ENCODE measurements at regions not wholly inside any gene's neighbourhood (a gene's known extent, or its start where the extent isn't known, plus 50 kb on each side); places are given as distances from the start of the nearest gene placed in this dataset.
"Not testable (repeated sequence)": the region's sequence is repeated elsewhere in the genome, so short reads cannot be mapped to it uniquely, and the experiment has no call there.

DNA sequence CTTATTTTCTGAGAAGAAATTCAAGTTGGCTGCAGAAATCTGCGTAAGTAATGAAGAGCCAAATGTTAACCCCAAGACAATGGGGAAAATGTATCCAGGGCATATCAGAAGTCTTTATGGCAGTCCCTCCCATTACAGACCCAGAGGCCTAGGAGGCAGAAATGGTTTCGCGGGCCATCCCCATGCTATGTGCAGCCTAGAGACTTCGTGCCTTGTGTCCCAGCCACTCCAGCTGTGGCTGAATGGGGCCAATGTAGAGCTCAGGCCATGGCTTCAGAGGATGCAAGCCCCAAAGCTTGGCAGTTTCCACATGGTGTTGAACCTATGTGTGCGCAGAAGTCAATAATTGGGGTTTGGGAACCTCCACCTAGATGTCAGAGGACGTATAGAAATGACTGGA, 131.9 kb downstream of the GPR37 start:
- no peak for DNase-seq

DNA sequence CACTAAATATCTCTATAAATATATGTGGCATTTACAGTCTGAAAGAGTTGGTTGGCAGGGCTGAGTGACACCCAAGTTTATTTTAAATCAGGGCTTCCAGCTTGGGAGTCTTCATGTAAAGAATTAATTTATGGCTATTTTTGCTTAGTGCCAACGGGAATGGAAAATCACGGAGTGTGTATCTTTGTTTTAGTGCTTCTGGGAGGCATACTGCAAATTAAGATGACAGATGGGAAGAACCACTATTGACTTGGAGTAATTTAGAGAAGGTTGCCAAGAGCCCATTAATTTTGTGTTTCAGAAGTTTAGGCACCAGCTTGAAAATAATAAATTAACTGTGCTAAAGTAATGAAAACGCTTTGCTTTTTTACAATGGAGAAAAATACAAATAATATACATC, 135.2 kb downstream of the GPR37 start:
- DNase-seq = no peak

DNA sequence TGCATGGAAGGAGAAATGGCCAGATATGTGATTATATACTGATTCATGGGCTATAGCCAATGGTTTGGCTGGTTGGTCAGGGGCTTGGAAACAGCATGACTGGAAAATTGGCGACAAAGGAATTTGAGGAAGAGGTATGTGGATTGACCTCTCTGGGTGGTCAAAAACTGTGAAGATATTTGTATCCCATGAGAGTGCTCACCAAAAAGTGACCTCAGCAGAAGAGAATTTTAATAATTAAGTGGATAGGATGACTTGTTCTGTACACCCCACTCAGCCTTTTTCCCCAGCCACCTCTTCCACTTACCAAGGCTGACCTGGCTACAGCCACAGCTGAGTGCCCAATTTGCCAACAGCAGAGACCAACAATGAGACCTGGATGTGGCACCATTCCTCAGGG, 146.7 kb downstream of the GPR37 start:
- no peak for DNase-seq

DNA sequence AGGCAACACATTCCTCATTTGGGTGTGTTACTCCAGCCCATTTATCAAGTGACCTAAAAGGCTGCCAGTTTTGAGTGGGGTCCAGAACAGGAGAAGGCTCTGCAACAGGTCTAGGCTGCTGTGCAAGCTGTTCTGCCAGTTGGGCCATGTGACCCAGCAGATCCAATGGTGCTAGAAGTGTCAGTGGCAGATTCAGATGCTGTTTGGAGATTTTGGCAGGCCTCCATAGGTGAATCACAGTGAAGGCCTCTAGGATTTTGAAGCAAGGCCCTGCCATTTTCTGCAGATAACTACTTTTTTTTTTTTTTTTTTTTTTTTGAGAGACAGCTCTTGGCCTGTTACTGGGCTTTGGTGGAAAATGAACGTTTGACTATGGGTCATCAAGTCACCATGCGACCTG, 147.5 kb downstream of the GPR37 start:
- DNase-seq = not testable (repeated sequence)

DNA sequence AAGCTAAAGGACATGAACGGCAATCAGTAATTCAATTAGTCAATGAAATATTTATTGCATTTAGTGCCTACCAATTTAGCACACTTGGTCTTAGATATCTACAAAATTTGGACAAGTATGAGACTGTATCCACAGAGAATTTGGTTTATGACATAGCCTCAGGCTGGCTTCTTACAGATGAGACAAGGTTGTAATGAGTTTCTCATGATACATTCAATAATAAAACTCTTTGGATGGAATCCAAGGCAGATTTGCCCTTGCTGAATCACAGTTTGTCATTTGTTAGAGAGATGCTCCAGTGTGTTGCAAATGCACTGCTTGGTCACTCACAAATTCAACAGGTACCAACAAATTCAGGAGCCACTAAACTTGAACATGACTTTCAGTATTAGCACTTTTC, 162.5 kb downstream of the GPR37 start:
- no peak for DNase-seq

DNA sequence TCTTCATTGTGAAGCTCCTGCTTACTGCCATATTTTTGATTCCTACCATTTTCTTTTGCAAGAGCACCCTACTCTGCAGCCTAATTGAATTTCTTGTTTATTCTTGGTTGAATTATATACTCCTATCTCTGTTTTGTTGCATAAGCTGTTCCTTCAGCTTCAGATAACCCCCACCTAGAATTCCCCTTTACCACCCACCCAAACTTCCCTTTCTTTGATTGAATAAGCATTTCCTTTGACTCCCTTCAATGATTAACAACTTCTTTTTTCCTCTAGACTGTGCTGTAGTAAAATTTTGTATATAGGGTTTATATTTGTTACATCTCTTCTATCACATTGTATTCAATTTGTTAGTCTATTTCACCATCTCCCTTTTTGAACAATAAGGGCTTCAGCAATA, 168.1 kb downstream of the GPR37 start:
- DNase-seq = no peak

DNA sequence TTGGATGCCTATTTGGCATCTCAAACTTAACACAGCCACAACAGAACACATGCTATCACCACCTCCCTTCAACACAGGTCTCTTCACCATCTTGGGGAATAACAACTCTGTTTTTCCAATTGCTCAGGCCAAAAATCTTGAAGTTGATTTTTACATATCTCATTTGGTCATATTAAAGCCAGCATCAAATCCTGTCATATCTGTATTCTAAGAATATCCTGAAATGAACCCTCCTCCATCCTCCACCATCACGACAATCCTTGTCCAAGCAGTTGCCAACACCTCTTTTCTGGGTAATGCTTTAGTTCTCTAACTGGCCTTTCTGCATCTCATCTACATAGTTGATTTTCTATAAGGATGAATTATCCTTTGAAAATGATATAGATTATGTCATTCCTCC, 168.7 kb downstream of the GPR37 start:
- no peak for DNase-seq

DNA sequence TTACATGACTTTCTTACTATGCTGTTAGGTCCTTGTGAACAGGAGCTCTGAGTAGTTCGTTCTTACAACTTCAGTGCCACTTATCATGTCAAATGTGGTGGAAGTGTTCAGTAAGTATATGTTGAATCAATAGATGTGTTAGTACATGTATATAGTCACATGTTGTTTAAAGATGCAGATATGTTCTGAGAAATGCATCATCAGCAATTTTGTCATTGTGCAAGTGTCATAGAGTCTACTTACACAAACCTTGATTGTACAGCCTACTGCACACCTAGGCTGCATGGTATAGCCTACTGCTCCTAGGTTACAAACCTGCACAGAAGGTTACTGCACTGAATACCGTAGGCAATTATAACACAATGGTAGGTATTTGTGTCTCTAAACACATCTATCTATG, 174.8 kb downstream of the GPR37 start:
- DNase-seq = no peak

DNA sequence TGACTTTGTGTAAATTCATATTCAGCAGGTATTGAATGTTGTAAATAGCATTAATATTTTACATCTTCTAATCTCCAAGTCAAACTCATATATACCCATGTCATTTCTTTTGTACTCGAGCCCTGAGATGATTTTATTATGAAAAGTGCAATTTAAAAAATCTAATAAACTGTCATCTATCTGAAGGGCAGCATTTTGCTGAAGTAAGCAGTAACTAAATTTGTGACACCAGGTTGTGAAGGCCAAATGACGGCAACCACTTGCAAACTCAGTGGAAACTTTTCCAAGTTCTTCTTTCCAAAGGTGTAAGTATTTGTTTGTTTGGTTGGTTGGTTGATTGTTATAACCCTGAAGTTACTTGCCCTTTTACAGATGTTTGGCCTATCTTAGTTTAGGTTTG, 188.3 kb downstream of the GPR37 start:
- DNase-seq = no peak

DNA sequence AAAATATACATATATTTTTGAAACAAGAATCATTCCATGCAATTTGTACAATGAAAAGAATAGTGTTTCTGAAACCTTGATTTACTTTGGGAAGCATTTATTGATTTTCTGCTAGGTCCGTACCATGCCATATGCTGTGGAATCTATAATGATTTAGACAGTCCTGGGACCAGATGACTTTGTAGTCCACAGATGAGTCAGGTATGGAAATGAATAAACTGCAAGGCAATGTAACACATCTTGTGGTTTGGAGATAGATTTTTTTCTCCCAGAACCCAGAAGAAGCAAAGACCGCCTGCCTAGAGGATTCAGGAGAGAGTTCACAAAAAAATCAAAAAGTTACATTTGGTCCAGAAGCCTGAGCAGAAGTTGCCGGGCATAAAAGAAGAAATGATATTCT, 190.4 kb downstream of the GPR37 start:
- DNase-seq = no peak

DNA sequence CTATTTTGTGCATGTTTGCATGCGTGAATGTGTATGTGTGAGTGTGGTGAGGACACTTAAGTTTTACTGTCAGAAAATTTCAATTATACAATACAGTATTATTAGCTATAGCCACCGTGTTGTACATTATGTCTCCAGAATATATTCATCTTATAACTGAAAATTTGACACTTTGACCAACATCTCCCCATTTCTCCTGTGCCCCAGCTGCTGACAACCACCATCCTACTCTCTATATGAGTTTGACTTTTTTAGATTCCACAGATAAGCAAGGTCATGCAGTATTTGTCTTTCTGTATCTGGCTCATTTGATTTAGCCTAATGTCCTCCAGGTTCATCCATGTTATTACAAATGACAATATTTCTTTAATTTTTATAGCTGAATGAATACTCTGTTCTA, 195.0 kb downstream of the GPR37 start:
- no peak for DNase-seq

DNA sequence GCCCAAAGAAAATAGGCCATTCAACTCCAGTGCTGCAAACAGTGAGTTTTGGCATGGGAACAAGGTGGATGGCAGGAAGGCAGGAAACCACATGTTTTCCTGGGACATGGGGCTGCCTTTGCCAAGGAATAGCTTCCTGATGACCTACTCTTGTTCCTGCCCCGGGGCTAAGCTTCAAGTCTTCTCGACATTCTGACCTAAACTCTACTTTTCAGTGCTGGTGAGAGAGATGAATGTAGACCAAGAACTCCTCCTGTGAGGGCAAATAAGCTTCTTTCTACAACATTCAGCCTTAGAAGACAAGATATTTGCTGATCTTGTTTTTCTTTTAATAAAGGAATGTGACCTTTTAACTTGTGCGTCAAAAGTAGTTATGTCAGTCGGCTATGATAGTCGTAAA, 199.0 kb downstream of the GPR37 start:
- DNase-seq = no peak

DNA sequence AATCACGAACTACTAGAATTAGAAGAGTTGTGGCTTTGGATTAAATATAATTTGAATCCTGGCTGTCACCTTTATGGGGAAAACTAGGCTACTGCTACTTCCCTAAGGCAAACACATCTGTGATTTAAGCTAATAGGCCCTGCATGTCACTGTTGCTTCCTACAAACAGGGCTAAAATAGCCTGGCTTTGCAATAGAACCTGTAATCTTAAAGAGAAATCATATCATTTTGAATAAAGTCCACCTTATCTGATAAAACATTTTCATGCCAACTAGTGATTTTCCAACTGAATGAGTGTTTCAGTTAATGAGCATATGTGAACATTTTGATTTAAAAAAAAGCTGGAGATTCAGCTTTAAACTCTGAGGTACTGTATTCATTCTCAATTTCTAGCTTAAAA, 208.0 kb downstream of the GPR37 start:
- DNase-seq = no peak

DNA sequence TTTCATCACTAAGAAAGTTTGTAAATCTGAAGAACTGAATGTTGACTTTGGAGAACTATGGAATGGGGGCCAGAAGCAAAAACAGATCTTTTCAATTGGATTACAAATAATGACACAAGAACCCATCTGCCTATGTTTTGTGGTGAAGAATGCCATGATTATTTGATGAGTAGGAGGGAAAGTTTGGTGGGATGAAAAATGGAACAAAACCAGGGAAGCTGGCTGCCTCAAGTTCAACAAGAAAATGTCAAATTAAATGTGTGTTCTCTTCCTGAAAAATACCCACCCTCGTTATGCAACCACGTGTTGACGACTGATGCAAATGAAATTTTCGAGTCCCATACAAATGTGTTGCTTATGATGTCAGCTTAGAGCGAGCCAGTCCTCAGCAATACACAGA, 208.5 kb downstream of the GPR37 start:
- no peak for DNase-seq

DNA sequence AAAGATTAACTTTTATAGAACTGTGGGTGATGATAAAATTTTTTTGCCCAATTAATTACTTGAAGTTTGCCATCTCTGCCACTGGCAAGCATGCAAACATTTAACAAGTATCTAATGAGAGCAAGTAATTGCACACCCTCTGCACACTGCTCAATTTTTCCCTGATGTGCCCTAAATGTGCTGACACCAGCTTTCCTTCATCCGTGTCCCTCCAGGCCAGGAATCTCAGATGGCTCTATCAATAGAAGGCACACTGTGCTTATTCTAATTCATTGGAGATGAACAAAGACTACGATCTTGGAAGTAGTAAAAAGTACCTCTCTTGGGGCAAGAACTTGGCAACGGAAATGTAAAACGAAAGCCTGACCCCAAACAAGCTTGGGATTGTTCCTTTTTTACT, 212.1 kb downstream of the GPR37 start:
- DNase-seq = no peak

DNA sequence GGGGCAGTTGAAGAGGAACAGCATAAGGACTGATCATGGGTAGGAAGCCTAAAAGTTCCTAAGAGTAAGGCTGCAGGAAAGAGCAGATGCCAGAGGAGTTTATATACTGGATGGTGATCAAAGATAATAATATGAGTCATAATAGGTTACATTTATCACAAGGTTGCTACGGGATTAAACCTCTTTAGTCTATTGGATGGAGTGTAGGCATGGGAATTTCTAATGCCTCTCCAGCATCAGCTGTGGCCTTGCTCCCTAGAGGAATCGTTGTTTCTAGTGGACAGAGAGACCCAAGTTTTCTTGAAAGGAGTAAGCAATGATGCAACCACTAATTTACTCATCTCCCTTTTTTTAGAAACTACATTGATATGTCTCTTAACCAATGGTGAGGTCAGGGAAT, 213.4 kb downstream of the GPR37 start:
- DNase-seq = no peak

DNA sequence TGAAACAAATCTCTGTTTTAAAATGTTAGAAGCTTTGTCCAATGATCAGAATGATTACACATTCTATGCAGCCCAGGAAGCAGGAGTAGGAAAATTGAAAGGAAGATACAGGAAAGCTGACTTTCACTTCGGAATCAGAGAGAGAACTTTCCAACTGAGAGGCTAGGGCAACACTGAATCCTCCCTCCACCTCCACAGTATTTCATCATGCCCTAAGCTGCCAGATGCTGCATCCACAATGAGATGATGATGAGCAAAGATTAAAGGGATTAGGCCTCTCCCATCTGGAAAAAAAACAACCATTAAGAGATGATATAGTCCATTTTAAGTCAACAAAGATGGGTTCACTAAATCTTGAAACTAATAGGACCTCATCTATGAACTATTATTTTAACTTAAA, 215.6 kb downstream of the GPR37 start:
- DNase-seq = no peak

DNA sequence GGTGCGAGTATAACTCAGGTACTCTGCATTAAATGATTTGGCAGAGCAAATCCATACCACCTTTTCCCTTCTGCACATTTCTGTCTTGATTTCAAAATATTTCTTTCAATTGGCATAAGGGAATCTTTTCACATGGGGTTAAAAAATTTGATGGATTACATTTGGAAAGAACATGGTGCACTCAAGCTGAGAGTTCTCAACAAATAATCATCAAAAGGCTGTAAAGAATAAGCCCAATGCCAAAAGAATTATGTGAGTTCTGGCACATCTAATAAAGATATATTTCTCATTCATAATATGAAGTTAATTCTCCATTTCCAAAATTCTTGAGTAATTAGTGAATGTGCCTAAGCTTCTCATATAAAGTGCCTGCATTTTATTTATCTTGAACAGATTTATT, 223.1 kb downstream of the GPR37 start:
- no peak for DNase-seq

DNA sequence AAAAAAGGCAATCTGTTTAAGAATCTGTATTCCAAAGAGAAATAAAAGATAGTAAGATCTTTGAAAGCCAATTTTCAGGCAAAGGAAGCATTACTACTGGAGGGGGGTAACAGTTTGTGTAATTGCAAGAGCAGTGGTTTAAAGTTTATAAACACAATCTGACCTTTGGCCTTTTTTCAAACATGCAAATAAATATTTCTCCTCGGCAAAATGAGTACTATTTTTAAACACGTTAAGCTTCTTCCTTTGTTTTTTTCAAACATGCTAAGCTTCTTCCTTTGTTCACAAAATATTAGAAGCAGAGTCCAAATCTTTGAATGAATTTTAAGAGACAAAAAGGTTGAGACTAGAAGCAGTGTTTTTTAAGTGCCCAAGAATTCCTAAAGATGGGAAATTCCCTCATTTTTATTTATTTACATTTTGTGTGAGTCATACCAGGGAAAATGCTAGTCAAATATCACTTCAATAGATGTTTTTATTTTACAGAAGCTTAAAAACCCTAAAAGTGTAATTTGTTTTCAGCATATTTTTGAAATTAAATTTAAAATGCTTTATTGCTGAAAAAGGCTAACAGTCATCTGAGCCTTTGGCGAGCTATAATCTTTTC, 229.3 kb downstream of the GPR37 start:
- no peak for DNase-seq

DNA sequence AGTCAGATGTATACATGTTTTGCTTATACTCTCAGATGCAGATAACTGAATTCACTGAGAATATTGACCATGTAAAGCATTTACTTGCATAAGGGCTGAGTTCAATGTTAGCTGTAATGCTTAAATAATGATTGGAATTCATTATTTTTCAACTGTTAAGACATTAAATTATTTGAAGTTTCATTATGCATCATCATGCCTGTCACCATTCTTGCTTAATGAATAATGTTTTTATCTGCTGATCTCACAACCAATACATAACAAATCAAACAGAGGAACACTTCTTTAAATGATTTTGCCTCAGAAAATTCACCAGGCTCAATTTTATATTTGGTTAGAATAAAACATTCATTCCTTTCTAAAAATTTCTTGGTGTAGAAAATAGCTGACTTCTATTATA, 233.4 kb downstream of the GPR37 start:
- DNase-seq = no peak

DNA sequence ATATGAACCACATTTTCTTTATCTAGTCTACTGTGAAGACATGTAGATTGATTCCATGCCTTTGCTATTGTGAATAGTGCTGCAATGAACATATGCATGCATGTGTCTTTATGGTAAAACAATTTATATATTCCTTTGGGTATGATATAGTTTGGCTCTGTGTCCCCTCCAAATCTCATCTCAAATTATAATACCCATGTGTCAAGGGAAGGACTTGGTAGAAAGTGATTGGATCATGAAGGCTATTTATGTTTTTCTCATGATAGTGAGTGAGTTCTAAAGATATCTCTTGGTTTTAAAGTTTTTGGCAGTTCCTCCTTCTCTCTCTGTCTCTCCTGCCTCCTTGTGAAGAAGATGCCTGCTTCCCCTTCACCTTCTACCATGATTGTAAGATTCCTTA, 248.7 kb downstream of the GPR37 start:
- DNase-seq = no peak

DNA sequence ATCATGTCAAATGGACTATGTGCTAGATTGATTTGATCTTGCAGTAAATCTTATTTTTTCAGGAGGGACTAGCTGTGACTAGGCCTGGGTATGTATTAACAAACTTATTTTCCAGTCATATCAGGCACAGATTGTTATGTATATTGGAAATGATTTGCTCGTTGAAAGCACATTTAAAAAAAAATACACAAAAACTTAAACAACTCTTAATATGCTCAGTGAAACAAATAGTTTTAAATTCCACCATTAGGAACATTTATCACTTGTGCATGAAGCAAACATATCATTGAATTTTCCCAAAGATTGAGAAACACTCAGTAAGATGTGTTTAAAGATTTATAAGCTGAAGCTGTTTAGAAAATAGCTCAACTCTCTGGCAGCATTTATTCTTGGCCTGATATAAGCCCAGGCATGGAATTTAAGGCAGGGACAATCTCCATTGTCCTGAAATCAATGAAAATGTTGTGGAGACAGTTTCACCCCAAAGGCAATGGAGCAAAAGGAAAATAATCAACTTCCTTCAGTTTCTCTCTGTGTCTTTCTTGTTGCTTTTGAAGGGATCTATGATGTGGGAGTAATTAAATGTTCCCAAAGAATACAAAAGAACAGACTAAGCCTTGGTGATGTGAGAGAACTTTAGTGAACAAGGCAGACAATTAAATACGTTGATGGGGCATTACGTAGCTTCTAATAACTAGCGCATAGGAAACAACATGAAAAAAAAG, 250.3 kb downstream of the GPR37 start:
- DNase-seq = no peak

DNA sequence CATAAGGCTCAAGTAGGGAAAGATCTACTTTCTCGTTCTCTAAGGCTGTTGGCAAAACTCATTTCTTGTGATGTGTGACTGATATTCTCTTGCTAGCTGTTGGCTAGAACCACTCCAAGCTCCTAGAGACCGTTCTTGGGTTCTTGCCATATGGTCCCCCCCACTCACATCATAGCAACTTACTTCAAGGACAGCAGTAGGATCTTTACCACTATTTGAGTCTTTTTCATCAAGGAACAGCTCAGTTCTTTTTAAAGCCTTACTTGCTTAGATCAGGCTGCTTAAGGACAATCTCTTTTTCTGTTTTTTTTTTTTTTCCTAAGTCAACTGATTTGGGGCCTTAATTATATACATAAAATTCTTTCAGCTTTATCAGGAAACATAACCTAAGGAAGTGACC, 251.1 kb downstream of the GPR37 start:
- no peak for DNase-seq

DNA sequence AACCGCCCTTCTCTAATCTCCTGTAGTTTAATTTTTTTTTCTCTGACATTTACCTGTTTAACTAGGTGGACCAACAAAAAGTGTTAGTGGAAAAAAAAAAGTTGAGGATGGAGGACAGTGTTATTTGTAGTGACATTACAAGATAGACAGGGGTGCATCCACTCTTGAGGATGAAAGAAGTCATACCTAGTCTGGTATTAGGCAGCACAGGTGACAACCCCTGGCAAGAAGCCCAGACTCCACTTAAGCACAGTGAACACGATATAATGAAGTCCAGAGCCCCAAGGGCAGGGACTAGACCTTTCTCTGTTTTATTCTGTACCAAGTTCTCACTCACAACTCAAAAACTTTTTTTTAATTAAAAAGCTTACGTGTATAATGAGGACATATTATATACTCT, 268.4 kb downstream of the GPR37 start:
- DNase-seq = no peak

DNA sequence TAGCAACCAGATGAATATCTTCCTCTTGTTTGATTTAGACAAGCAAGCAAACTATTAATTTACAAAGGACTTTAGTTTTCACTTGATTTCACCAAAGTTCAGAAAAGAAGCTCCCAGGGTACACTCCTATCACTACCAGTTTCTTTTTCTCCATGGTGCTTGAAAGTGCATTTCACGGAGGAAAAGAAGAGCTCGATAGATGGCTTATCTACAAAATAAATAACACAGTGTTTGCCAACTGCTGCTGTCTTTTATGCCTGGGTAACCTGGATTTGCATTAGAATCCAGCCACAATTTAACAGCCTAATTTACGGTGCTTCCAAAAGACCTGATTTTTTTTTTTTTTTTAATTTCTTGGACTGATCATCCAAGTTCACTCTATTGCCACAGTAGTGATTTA, 275.7 kb downstream of the GPR37 start:
- DNase-seq = no peak
